ENCODE measurements at regions not wholly inside any gene's neighbourhood (a gene's known extent, or its start where the extent isn't known, plus 50 kb on each side); places are given as distances from the start of the nearest gene placed in this dataset.

DNA sequence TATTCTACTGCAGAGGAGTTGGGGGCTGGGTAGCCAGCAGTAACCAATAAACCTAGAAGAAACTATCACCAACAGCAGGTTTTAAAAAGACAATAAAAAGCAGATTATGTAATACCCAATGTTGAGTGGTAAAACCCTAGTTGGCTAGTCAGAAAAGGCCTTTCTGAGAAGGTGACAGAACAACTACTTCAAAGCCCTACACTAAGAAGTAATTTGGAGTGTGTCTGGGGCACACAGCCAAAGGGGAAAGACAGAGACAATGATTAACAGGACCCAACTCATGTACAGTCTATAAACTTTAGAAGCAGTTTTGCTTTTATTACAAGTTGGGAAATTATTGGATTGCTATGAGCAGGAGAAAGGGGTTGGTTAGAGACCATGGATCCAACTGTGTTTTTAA, 77.2 kb upstream of the TMEM106B start:
- H3K9me2 ChIP-seq (replicated peaks; ENCODE audit: insufficient read depth, low read length): no peaks in the 10 kb centered on the region
- H3K9ac ChIP-seq (ENCODE audit: low read length): no peak overlapping the region
- no peaks in the 10 kb centered on the region for H4K20me1 ChIP-seq (ENCODE audit: insufficient read depth, low read length)
- H3K79me2 ChIP-seq (ENCODE audit: low read length): no peaks in the 10 kb centered on the region
- H3F3A ChIP-seq (ENCODE audit: insufficient read depth, low read length): no peaks in the 10 kb centered on the region
- no peak overlapping the region for H3K4me3 ChIP-seq (ENCODE audit: low read length)
- H3K4me1 ChIP-seq (ENCODE audit: low read length): no peaks in the 10 kb centered on the region
- no peak for DNase-seq
- H3K36me3 ChIP-seq (replicated peaks; ENCODE audit: insufficient read depth, low read length): no peaks in the 10 kb centered on the region
- TF ChIP-seq EZH2phosphoT487 (IDR thresholded peaks at IDR 0.05; ENCODE audit: low read length) (no peak), EZH2 (optimal IDR thresholded peaks at IDR 0.05; ENCODE audit: low read depth, low read length) (no peak)
- TF ChIP-seq, protein P1, sequence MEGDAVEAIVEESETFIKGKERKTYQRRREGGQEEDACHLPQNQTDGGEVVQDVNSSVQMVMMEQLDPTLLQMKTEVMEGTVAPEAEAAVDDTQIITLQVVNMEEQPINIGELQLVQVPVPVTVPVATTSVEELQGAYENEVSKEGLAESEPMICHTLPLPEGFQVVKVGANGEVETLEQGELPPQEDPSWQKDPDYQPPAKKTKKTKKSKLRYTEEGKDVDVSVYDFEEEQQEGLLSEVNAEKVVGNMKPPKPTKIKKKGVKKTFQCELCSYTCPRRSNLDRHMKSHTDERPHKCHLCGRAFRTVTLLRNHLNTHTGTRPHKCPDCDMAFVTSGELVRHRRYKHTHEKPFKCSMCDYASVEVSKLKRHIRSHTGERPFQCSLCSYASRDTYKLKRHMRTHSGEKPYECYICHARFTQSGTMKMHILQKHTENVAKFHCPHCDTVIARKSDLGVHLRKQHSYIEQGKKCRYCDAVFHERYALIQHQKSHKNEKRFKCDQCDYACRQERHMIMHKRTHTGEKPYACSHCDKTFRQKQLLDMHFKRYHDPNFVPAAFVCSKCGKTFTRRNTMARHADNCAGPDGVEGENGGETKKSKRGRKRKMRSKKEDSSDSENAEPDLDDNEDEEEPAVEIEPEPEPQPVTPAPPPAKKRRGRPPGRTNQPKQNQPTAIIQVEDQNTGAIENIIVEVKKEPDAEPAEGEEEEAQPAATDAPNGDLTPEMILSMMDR (IDR thresholded peaks at IDR 0.05; ENCODE audit: low read length): no peak
- no peak overlapping the region for H3K27ac ChIP-seq (ENCODE audit: low read length)
- no peaks in the 10 kb centered on the region for H3K27me3 ChIP-seq (replicated peaks; ENCODE audit: insufficient read depth, low read length)
- H3K9me3 ChIP-seq (replicated peaks; ENCODE audit: insufficient read depth, low read length): no peaks in the 10 kb centered on the region
- no peak overlapping the region for H2AFZ ChIP-seq (ENCODE audit: low read length)
- no peak overlapping the region for H3K4me2 ChIP-seq (ENCODE audit: low read depth, low read length)

DNA sequence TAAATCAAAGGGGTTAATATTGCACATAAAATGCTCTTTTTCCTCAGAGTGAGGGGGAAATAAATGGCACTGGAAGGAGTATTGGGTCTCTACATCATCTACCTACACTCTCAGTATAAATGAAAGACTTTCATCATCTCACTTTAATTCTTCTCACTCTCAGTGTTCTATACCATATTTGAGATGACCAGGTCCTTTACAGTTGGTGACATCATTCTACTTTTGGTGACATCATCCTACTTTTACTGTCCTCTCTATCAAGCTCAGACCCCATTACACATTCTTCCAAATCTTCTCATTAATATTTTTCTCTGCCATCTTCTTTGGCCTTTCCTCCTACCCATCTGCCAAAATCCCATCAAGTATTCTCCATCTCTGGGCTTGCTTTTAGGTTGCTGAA, 74.6 kb upstream of the TMEM106B start:
- H3K4me2 ChIP-seq (ENCODE audit: low read depth, low read length): no peak overlapping the region
- H3K9me3 ChIP-seq (replicated peaks; ENCODE audit: insufficient read depth, low read length): no peaks in the 10 kb centered on the region
- no peak overlapping the region for H3K27ac ChIP-seq (ENCODE audit: low read length)
- no peak overlapping the region for H2AFZ ChIP-seq (ENCODE audit: low read length)
- no peaks in the 10 kb centered on the region for H3F3A ChIP-seq (ENCODE audit: insufficient read depth, low read length)
- no peak for TF ChIP-seq EZH2 (optimal IDR thresholded peaks at IDR 0.05; ENCODE audit: low read depth, low read length)
- no peak for TF ChIP-seq EZH2phosphoT487 (IDR thresholded peaks at IDR 0.05; ENCODE audit: low read length)
- TF ChIP-seq, protein P1 (IDR thresholded peaks at IDR 0.05; ENCODE audit: low read length): no peak
- no peak overlapping the region for H3K9ac ChIP-seq (ENCODE audit: low read length)
- no peaks in the 10 kb centered on the region for H3K27me3 ChIP-seq (replicated peaks; ENCODE audit: insufficient read depth, low read length)
- H3K79me2 ChIP-seq (ENCODE audit: low read length): no peaks in the 10 kb centered on the region
- no peaks in the 10 kb centered on the region for H4K20me1 ChIP-seq (ENCODE audit: insufficient read depth, low read length)
- H3K4me1 ChIP-seq (ENCODE audit: low read length): no peaks in the 10 kb centered on the region
- DNase-seq: no peak
- H3K4me3 ChIP-seq (ENCODE audit: low read length): no peak overlapping the region
- H3K36me3 ChIP-seq (replicated peaks; ENCODE audit: insufficient read depth, low read length): no peaks in the 10 kb centered on the region
- no peaks in the 10 kb centered on the region for H3K9me2 ChIP-seq (replicated peaks; ENCODE audit: insufficient read depth, low read length)

DNA sequence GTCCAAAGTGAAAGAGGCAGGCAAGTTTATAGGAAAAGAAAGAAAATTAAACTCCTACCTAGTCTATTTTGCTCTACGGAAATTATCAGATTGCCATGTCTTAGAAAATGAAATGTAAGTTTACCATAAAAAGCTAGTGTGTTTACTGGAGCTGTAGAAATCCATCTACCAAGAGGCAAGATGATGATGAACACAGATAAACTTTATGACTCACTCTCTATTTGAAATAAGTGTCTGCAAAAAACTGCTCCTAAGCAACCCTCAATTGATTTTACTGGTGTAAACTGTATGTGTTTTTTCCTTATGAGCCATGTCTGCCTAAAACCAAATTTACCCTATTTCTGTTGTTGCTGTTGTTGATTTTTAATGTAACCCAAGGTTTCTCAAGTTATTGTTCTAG, 73.8 kb upstream of the TMEM106B start:
- TF ChIP-seq, protein P1 (IDR thresholded peaks at IDR 0.05; ENCODE audit: low read length): no peak
- TF ChIP-seq EZH2phosphoT487 (IDR thresholded peaks at IDR 0.05; ENCODE audit: low read length) (no peak), EZH2 (optimal IDR thresholded peaks at IDR 0.05; ENCODE audit: low read depth, low read length) (no peak)
- no peaks in the 10 kb centered on the region for H3F3A ChIP-seq (ENCODE audit: insufficient read depth, low read length)
- H3K9me3 ChIP-seq (replicated peaks; ENCODE audit: insufficient read depth, low read length): no peaks in the 10 kb centered on the region
- H3K36me3 ChIP-seq (replicated peaks; ENCODE audit: insufficient read depth, low read length): no peaks in the 10 kb centered on the region
- H3K4me2 ChIP-seq (ENCODE audit: low read depth, low read length): no peak overlapping the region
- H4K20me1 ChIP-seq (ENCODE audit: insufficient read depth, low read length): no peaks in the 10 kb centered on the region
- H3K4me1 ChIP-seq (ENCODE audit: low read length): no peaks in the 10 kb centered on the region
- H3K9me2 ChIP-seq (replicated peaks; ENCODE audit: insufficient read depth, low read length): no peaks in the 10 kb centered on the region
- no peaks in the 10 kb centered on the region for H3K27me3 ChIP-seq (replicated peaks; ENCODE audit: insufficient read depth, low read length)
- H3K79me2 ChIP-seq (ENCODE audit: low read length): no peaks in the 10 kb centered on the region
- DNase-seq: no peak
- no peak overlapping the region for H3K27ac ChIP-seq (ENCODE audit: low read length)
- H3K9ac ChIP-seq (ENCODE audit: low read length): no peak overlapping the region
- no peak overlapping the region for H2AFZ ChIP-seq (ENCODE audit: low read length)
- no peak overlapping the region for H3K4me3 ChIP-seq (ENCODE audit: low read length)

Measured in MM.1S (cell line).